Activated naive CD4-positive, alpha-beta T cell treated with anti-CD3 and anti-CD28 coated beads for 36 hours (primary cell): ENCODE measurements at regions not wholly inside any gene's neighbourhood (a gene's known extent, or its start where the extent isn't known, plus 50 kb on each side); places are given as distances from the start of the nearest gene placed in this dataset.
"Not testable (repeated sequence)": the region's sequence is repeated elsewhere in the genome, so short reads cannot be mapped to it uniquely, and the experiment has no call there.

Source experiments
- CTCF ChIA-PET: fragments of 350-600 bp; sonication (Branson Sonifier 250); formaldehyde crosslinking; loops from one replicate; lab custom pipeline; 2021; ENCODE audit warnings: antibody characterized with exemption; lab: Charles Lee
- DNase-seq: peaks from one replicate; pipeline ENCODE4 v3.0.0-alpha.2; 2020
- H3K27ac Mint-ChIP-seq: one replicate; pipeline ENCODE4 v1.8.0; 2021; ENCODE audit warnings: mild to moderate bottlenecking, mixed read lengths
- H3K27me3 Mint-ChIP-seq: one replicate; pipeline ENCODE4 v1.8.0; 2021; ENCODE audit warnings: low read depth, mixed read lengths
- H3K36me3 Mint-ChIP-seq: one replicate; pipeline ENCODE4 v1.8.0; 2021; ENCODE audit warnings: low read depth, mixed read lengths
- H3K4me1 Mint-ChIP-seq: one replicate; pipeline ENCODE4 v1.8.0; 2021; ENCODE audit warnings: low read depth, mixed read lengths
- H3K4me3 Mint-ChIP-seq: one replicate; pipeline ENCODE4 v1.8.0; 2021; ENCODE audit warnings: mild to moderate bottlenecking, moderate library complexity, mixed read lengths
- H3K9me3 Mint-ChIP-seq: one replicate; pipeline ENCODE4 v1.8.0; 2021; ENCODE audit warnings: mixed read lengths
- intact Hi-C: fragments of 100-400 bp; cut with micrococcal nuclease; formaldehyde crosslinking; loops from one replicate; pipeline ENCODE4 v1.15.1; 2023

DNA sequence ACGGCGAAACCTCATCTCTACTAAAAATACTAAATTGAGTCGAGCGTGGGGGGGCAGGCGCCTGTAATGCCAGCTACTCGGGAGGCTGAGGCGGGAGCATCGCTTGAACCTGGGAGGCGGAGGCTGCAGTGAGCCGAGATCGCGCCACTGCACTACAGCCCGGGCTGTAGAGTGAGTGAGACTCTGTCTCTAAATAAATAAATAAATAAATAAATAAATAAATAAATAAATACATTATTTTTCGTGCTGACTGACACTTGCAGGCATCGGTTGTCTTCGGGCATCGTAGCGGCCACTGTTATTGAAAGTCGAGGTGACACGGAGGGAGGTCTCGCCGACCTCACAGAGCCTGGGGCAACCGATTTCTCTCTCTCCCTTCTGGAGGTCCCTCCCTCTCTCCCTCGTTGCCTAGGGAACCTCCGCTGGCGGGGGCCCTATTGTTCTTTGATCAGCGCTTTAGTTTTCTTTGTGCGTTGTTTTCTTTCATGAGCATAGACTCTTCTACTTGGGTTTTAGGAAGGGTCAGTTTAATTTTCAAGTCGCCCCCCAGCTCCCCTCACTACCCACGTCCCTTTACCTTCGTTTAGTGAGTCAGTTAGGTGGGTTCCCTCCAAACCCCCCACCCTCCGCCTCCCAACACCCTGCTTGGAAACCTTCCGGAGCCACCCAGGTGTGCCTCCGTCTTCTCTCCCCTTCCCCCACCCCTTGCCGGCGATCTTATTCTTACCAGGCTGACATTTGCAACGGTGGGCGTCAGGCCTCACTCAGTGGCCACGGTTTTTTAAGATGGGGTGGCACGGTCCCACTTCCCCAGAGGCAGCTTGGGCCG is 345.4 kb upstream of the DEFB115 start:
- intact Hi-C loops, H3K27ac Mint-ChIP-seq, DNase-seq, H3K4me1 Mint-ChIP-seq, CTCF ChIA-PET, H3K4me3 Mint-ChIP-seq: not testable (repeated sequence)
- H3K9me3 Mint-ChIP-seq = peaks cover 26% of the 10 kb centered on the region
- peaks cover 12% of the 10 kb centered on the region for H3K36me3 Mint-ChIP-seq
- peaks cover 26% of the 10 kb centered on the region for H3K27me3 Mint-ChIP-seq

GRCh38 chr20:30912661-30913026 is 344.8 kb upstream of the DEFB115 start:
- H3K4me3 Mint-ChIP-seq, H3K4me1 Mint-ChIP-seq, H3K27ac Mint-ChIP-seq, CTCF ChIA-PET, DNase-seq, intact Hi-C loops: not testable (repeated sequence)
- peaks cover 26% of the 10 kb centered on the region for H3K27me3 Mint-ChIP-seq
- peaks cover 26% of the 10 kb centered on the region for H3K9me3 Mint-ChIP-seq
- H3K36me3 Mint-ChIP-seq = peaks cover 12% of the 10 kb centered on the region

GRCh38 chr20:30916404-30916803 is 341.1 kb upstream of the DEFB115 start:
- H3K4me3 Mint-ChIP-seq, H3K36me3 Mint-ChIP-seq, H3K4me1 Mint-ChIP-seq, CTCF ChIA-PET, DNase-seq, H3K27ac Mint-ChIP-seq, intact Hi-C loops: not testable (repeated sequence)
- H3K9me3 Mint-ChIP-seq = peaks cover 17% of the 10 kb centered on the region
- peaks cover 14% of the 10 kb centered on the region for H3K27me3 Mint-ChIP-seq

DNA sequence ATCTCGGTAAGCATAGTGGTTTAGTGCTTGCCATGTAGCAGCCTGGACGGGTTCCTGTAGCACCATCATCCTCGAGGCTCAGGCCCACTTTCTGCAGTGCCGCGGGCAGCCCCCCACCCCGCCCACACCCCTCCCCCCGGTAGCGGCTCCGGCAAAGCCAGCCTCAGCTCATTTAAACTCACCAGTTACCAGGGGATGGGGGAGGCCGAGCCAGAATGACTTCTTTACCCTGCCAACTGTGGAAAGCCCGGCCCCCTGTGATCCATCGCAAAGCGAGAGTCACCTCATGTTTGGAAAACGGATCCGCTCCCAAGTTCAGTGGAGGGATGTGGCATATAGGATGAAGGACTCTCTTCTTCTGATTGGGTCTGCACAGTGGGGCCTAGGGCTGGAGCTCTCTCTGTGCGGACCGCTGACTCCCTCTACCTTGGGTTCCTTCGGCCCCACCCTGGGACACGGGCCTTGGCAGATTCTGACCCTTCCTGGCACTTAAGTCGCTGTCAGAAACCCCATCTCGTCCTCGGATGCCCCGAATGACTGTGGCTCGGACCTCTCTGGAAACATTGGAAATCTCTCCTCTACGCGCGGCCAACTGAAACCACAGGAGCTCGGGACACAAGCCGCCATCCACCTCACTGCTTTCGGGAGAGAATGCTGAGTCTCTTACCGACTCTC is 337.8 kb upstream of the DEFB115 start:
- peaks cover 11% of the 10 kb centered on the region for H3K9me3 Mint-ChIP-seq
- no peaks in the 10 kb centered on the region for H3K27me3 Mint-ChIP-seq
- no peak overlapping the region for H3K27ac Mint-ChIP-seq
- H3K4me3 Mint-ChIP-seq = no peak overlapping the region
- H3K4me1 Mint-ChIP-seq = no peaks in the 10 kb centered on the region
- DNase-seq = no peak
- intact Hi-C loops = no loop called here
- peaks cover 3% of the 10 kb centered on the region for H3K36me3 Mint-ChIP-seq
- CTCF ChIA-PET = no interaction called here

GRCh38 chr20:30921286-30922071 is 336.0 kb upstream of the DEFB115 start:
- Mint-ChIP-seq H3K27me3 (no peaks in the 10 kb centered on the region), H3K27ac (no peak overlapping the region), H3K4me3 (no peak overlapping the region), H3K36me3 (peaks cover 11% of the 10 kb centered on the region), H3K4me1 (no peaks in the 10 kb centered on the region), H3K9me3 (peaks cover 22% of the 10 kb centered on the region)
- CTCF ChIA-PET = no interaction called here
- DNase-seq = no peak
- intact Hi-C loops = no loop called here

DNA sequence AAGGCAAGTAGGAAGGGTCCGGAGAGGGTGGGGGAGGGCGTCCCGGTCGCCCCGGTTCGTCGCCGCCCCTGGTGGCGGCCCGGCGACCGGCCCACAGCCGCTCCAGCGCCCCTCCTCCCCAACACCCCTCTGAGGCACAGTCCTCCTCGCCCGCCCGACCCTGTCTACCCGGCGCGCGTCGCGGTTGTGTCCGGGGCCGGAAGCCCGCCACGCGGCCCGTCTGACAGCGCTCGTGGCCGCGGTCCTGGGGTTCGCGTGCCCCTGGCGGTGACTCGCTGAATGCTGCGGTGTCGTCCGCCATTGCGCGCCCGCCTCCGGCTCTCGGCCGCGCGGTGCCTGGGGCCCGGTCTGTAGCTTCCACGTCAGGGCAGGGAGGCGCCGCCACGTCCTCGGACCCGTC is 335.3 kb upstream of the DEFB115 start:
- no peak overlapping the region for H3K4me3 Mint-ChIP-seq
- no peak for DNase-seq
- H3K9me3 Mint-ChIP-seq = peaks cover 27% of the 10 kb centered on the region
- H3K36me3 Mint-ChIP-seq = peaks cover 12% of the 10 kb centered on the region
- H3K27ac Mint-ChIP-seq = no peak overlapping the region
- intact Hi-C loops = no loop called here
- CTCF ChIA-PET = no interaction called here
- no peaks in the 10 kb centered on the region for H3K27me3 Mint-ChIP-seq
- H3K4me1 Mint-ChIP-seq = no peaks in the 10 kb centered on the region

DNA sequence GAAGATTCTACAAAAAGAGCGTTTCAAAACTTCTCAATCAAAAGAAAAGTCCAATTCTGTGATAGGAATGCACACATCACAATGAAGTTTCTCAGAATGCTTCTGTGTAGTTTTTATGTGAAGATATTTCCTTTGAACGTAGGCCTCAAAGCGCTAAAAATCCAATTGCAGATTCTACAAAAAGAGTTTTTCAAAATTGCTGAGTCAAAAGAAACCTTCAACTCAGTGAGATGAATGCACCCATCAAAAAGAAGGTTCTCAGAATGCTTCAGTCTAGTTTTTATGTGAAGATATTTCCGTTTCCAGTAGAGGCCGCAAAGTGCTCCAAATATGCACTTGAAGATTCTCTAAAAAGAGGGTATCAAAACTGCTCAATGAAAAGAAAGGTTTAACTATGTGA is 319.7 kb upstream of the DEFB115 start:
- Mint-ChIP-seq H3K27ac (no peak overlapping the region), H3K4me3 (no peak overlapping the region), H3K27me3 (no peaks in the 10 kb centered on the region), H3K4me1 (no peaks in the 10 kb centered on the region), H3K36me3 (no peaks in the 10 kb centered on the region), H3K9me3 (peaks cover 23% of the 10 kb centered on the region)
- intact Hi-C loops = no loop called here
- CTCF ChIA-PET = no interaction called here
- DNase-seq = no peak

- Mint-ChIP-seq H3K9me3 (peaks cover 12% of the 10 kb centered on the region), H3K27me3 (no peaks in the 10 kb centered on the region), H3K4me3 (no peak overlapping the region), H3K36me3 (no peaks in the 10 kb centered on the region), H3K4me1 (no peaks in the 10 kb centered on the region), H3K27ac (no peak overlapping the region)
- CTCF ChIA-PET = no interaction called here
- intact Hi-C loops = no loop called here
- DNase-seq = no peak
Observed at GRCh38 chr20:30949761-30950160, 307.7 kb upstream of the DEFB115 start.

DNA sequence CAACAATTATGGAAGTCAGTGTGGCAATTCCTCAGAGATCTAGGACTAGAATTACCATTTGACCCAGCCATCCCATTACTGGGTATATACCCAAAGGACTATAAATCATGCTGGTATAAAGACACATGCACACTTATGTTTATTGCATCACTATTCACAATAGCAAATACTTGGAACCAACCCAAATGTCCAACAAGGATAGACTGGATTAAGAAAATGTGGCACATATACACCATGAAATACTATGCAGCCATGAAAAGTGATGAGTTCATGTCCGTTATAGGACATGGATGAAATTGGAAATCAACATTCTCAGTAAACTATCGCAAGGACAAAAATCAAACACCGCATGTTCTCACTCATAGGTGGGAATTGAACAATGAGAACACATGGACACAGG is 306.4 kb upstream of the DEFB115 start:
- H3K4me1 Mint-ChIP-seq, H3K4me3 Mint-ChIP-seq, intact Hi-C loops, H3K27ac Mint-ChIP-seq, H3K36me3 Mint-ChIP-seq, DNase-seq, H3K27me3 Mint-ChIP-seq, CTCF ChIA-PET: not testable (repeated sequence)
- H3K9me3 Mint-ChIP-seq = peaks cover 11% of the 10 kb centered on the region

- DNase-seq, H3K4me3 Mint-ChIP-seq, intact Hi-C loops, H3K27ac Mint-ChIP-seq, H3K27me3 Mint-ChIP-seq, H3K36me3 Mint-ChIP-seq, H3K4me1 Mint-ChIP-seq, CTCF ChIA-PET: not testable (repeated sequence)
- peaks cover 12% of the 10 kb centered on the region for H3K9me3 Mint-ChIP-seq
Observed at GRCh38 chr20:30956649-30957048, 300.8 kb upstream of the DEFB115 start.

DNA sequence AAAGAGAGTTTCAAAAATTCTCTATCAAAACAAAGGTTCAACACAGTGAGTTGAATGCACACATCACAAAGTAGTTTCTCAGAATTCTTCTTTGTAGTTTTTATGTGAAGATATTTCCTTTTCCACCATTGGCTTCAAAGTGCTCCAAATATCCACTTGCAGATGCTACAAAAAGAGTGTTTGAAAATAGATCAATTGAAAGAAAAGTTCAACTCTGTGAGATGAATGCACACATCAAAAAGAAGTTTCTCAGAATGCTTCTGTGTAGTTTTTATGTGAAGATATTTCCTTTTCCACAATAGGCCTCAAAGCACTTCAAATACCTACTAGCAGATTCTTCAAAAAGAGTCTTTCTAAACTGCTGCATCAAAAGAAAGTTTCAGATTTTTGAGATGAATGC is 298.3 kb upstream of the DEFB115 start:
- DNase-seq, H3K4me3 Mint-ChIP-seq, H3K27ac Mint-ChIP-seq, intact Hi-C loops, H3K36me3 Mint-ChIP-seq, H3K4me1 Mint-ChIP-seq, H3K27me3 Mint-ChIP-seq, CTCF ChIA-PET: not testable (repeated sequence)
- peaks cover 12% of the 10 kb centered on the region for H3K9me3 Mint-ChIP-seq

- Mint-ChIP-seq H3K4me3 (no peak overlapping the region), H3K4me1 (peaks cover 4% of the 10 kb centered on the region), H3K27me3 (no peaks in the 10 kb centered on the region), H3K27ac (no peak overlapping the region), H3K9me3 (peaks cover 9% of the 10 kb centered on the region), H3K36me3 (peaks cover 1% of the 10 kb centered on the region)
- CTCF ChIA-PET = no interaction called here
- intact Hi-C loops = no loop called here
- DNase-seq = no peak
Observed at GRCh38 chr20:30963591-30963990, 293.9 kb upstream of the DEFB115 start.
